ENCODE measurements at regions not wholly inside any gene's neighbourhood (a gene's known extent, or its start where the extent isn't known, plus 50 kb on each side); places are given as distances from the start of the nearest gene placed in this dataset.

GRCh38 chr10:57113545-57113944, 752.5 kb upstream of the ZWINT start:
- Histone ChIP-seq H3K27ac (ENCODE audit: low read length in 2 of 2) (no peak overlapping the region), H3K4me2 (replicated peaks; ENCODE audit: low read depth, low read length, poor library complexity, severe bottlenecking) (no peak overlapping the region), H3K9me3 (ENCODE audit: control extremely low read depth in 1 of 3, control insufficient read depth in 2 of 3, insufficient read depth in 1 of 3, low read length in 2 of 3) (no peaks in the 10 kb centered on the region), H4K20me1 (ENCODE audit: control insufficient read depth, insufficient read depth, low read length, poor library complexity, severe bottlenecking) (no peaks in the 10 kb centered on the region), H3K9ac (ENCODE audit: low read length) (no peak overlapping the region), H3K4me1 (ENCODE audit: control insufficient read depth in 2 of 2, insufficient read depth in 2 of 2, low read length in 2 of 2) (no peaks in the 10 kb centered on the region), H3K27me3 (replicated peaks in 1 of 4; ENCODE audit: control extremely low read depth in 1 of 4, control insufficient read depth in 3 of 4, insufficient read depth in 4 of 4, low read length in 3 of 4) (no peaks in the 10 kb centered on the region), H2AFZ (ENCODE audit: insufficient read depth, low read depth, low read length, poor library complexity, severe bottlenecking) (no peak overlapping the region), H3K79me2 (ENCODE audit: control insufficient read depth, insufficient read depth, low read length) (no peaks in the 10 kb centered on the region), H3K4me3 (ENCODE audit: control extremely low read depth in 1 of 5, extremely low read depth in 1 of 5, insufficient read depth in 1 of 5, low read depth in 2 of 5, low read length in 4 of 5) (no peak overlapping the region), H3K36me3 (replicated peaks in 1 of 2; ENCODE audit: control extremely low read depth in 1 of 2, control insufficient read depth in 1 of 2, extremely low read depth in 1 of 2, insufficient read depth in 2 of 2, low read length in 1 of 2) (no peaks in the 10 kb centered on the region)
- H3K27ac Mint-ChIP-seq = no peak overlapping the region
- ChIA-PET POLR2A (no interaction called here), CTCF (no interaction called here)
- intact Hi-C loops (cut with micrococcal nuclease) = no loop called here
- H3K4me3 Mint-ChIP-seq = no peak overlapping the region
- H3K4me1 Mint-ChIP-seq = no peaks in the 10 kb centered on the region
- no CpG with 5 or more reads among the region's 2 CpGs for WGBS (ENCODE audit: insufficient coverage)
- peaks cover 4% of the 10 kb centered on the region for H3K9me3 Mint-ChIP-seq (ENCODE audit: insufficient read depth)
- TF ChIP-seq EZH2 (IDR thresholded peaks at IDR 0.05; ENCODE audit: borderline replicate concordance, insufficient read depth, low read depth, low read length, poor library complexity, severe bottlenecking) (no peak), CTCF (IDR thresholded peaks at IDR 0.05) (no peak)
- DNase-seq = no peak
- H3K27me3 Mint-ChIP-seq = no peaks in the 10 kb centered on the region
- no peak for ATAC-seq (ENCODE audit: low read depth)

- H3K9me3 Mint-ChIP-seq (ENCODE audit: insufficient read depth) = no peaks in the 10 kb centered on the region
- Histone ChIP-seq H3K27ac (ENCODE audit: low read length in 2 of 2) (no peak overlapping the region), H3K4me1 (ENCODE audit: control insufficient read depth in 2 of 2, insufficient read depth in 2 of 2, low read length in 2 of 2) (no peaks in the 10 kb centered on the region), H2AFZ (ENCODE audit: insufficient read depth, low read depth, low read length, poor library complexity, severe bottlenecking) (no peak overlapping the region), H3K27me3 (replicated peaks in 1 of 4; ENCODE audit: control extremely low read depth in 1 of 4, control insufficient read depth in 3 of 4, insufficient read depth in 4 of 4, low read length in 3 of 4) (no peaks in the 10 kb centered on the region), H3K9ac (ENCODE audit: low read length) (no peak overlapping the region), H3K79me2 (ENCODE audit: control insufficient read depth, insufficient read depth, low read length) (no peaks in the 10 kb centered on the region), H3K4me2 (replicated peaks; ENCODE audit: low read depth, low read length, poor library complexity, severe bottlenecking) (no peak overlapping the region), H3K36me3 (replicated peaks in 1 of 2; ENCODE audit: control extremely low read depth in 1 of 2, control insufficient read depth in 1 of 2, extremely low read depth in 1 of 2, insufficient read depth in 2 of 2, low read length in 1 of 2) (no peaks in the 10 kb centered on the region), H3K4me3 (ENCODE audit: control extremely low read depth in 1 of 5, extremely low read depth in 1 of 5, insufficient read depth in 1 of 5, low read depth in 2 of 5, low read length in 4 of 5) (no peak overlapping the region), H3K9me3 (ENCODE audit: control extremely low read depth in 1 of 3, control insufficient read depth in 2 of 3, insufficient read depth in 1 of 3, low read length in 2 of 3) (no peaks in the 10 kb centered on the region), H4K20me1 (ENCODE audit: control insufficient read depth, insufficient read depth, low read length, poor library complexity, severe bottlenecking) (no peaks in the 10 kb centered on the region)
- H3K4me1 Mint-ChIP-seq = no peaks in the 10 kb centered on the region
- ChIA-PET POLR2A (no interaction called here), CTCF (no interaction called here)
- no peaks in the 10 kb centered on the region for H3K27me3 Mint-ChIP-seq
- DNase-seq (no peak), ATAC-seq (ENCODE audit: low read depth) (no peak)
- H3K27ac Mint-ChIP-seq = no peak overlapping the region
- intact Hi-C loops (cut with micrococcal nuclease) = no loop called here
- H3K4me3 Mint-ChIP-seq = no peak overlapping the region
- no CpG with 5 or more reads among the region's 1 CpG for WGBS (ENCODE audit: insufficient coverage)
- TF ChIP-seq CTCF (IDR thresholded peaks at IDR 0.05) (no peak), EZH2 (IDR thresholded peaks at IDR 0.05; ENCODE audit: borderline replicate concordance, insufficient read depth, low read depth, low read length, poor library complexity, severe bottlenecking) (no peak)
Measured at GRCh38 chr10:57102236-57102635, 741.2 kb upstream of the ZWINT start.
